Activated CD4-positive, alpha-beta memory T cell treated with anti-CD3 and anti-CD28 coated beads for 36 hours (primary cell): ENCODE measurements at regions not wholly inside any gene's neighbourhood (a gene's known extent, or its start where the extent isn't known, plus 50 kb on each side); places are given as distances from the start of the nearest gene placed in this dataset.

Experiments
- CTCF ChIA-PET: fragments of 350-600 bp; sonication (Branson Sonifier 250); formaldehyde crosslinking; loops from one replicate; lab custom pipeline; 2021; ENCODE audit warnings: antibody characterized with exemption, inconsistent platforms; lab: Charles Lee
- POLR2A ChIA-PET: fragments of 350-600 bp; sonication (Branson Sonifier 250); formaldehyde crosslinking; loops from one replicate; lab custom pipeline; 2021; ENCODE audit warnings: antibody characterized with exemption; lab: Charles Lee
- DNase-seq: peaks from one replicate; pipeline ENCODE4 v3.0.0-alpha.2; 2020
- H3K27ac Mint-ChIP-seq: one replicate; pipeline ENCODE4 v1.8.0; 2021; ENCODE audit warnings: mixed read lengths
- H3K27me3 Mint-ChIP-seq: one replicate; pipeline ENCODE4 v1.8.0; 2021; ENCODE audit warnings: mixed read lengths
- H3K36me3 Mint-ChIP-seq: one replicate; pipeline ENCODE4 v1.8.0; 2021; ENCODE audit warnings: mixed read lengths
- H3K4me1 Mint-ChIP-seq: one replicate; pipeline ENCODE4 v1.8.0; 2021; ENCODE audit warnings: low read depth, mixed read lengths
- H3K4me3 Mint-ChIP-seq: one replicate; pipeline ENCODE4 v1.8.0; 2021; ENCODE audit warnings: mild to moderate bottlenecking, mixed read lengths
- H3K9me3 Mint-ChIP-seq: one replicate; pipeline ENCODE4 v1.8.0; 2021; ENCODE audit warnings: mixed read lengths
- intact Hi-C: fragments of 100-400 bp; cut with micrococcal nuclease; formaldehyde crosslinking; loops from one replicate; pipeline ENCODE4 v1.15.1; 2023

DNA sequence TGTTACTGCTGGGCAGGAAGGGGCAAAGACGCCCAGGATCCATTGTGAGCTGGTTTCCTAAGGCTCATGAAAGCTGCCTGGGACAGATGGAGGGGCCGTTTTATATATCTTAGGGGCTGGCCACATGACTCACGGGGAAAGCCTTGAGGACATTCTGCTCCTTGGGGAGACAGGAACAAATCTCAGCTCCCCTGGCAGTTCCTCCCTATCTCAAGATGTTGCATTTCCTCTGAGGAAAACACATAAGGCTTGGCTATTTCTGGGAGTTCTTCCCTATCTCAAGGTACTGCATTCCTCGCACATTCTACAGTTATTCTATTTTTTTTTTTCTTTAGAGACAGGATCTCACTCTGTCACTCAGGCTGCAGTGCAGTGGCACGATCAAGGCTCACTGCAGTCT lies 804.6 kb upstream of the TENM3 start:
- Mint-ChIP-seq H3K9me3 (peaks cover 2% of the 10 kb centered on the region), H3K27me3 (no peaks in the 10 kb centered on the region), H3K4me1 (no peaks in the 10 kb centered on the region), H3K4me3 (no peak overlapping the region), H3K36me3 (no peaks in the 10 kb centered on the region), H3K27ac (no peak overlapping the region)
- ChIA-PET POLR2A (no interaction called here), CTCF (no interaction called here)
- intact Hi-C loops: no loop called here
- no peak for DNase-seq

DNA sequence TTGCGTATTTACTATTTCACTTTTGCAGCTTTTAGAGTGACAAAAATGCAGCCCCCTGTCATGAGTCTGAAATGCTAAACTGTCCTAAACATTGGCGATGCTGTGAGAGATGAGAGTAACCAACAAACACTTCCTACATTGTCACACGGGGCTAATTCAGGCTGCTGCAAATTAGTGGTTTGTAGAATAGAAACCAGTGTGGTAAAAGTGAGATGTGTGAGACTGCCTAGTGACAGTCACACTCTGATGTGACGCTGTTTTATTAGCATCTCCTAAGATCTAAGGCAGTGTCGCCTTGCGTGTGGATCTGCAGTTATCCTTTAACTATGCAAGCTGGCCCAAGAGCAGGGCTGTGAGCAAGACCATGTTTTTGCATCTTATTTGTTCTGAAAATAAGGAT lies 800.2 kb upstream of the TENM3 start:
- intact Hi-C loops: no loop called here
- POLR2A ChIA-PET: no interaction called here
- no peaks in the 10 kb centered on the region for H3K36me3 Mint-ChIP-seq

DNA sequence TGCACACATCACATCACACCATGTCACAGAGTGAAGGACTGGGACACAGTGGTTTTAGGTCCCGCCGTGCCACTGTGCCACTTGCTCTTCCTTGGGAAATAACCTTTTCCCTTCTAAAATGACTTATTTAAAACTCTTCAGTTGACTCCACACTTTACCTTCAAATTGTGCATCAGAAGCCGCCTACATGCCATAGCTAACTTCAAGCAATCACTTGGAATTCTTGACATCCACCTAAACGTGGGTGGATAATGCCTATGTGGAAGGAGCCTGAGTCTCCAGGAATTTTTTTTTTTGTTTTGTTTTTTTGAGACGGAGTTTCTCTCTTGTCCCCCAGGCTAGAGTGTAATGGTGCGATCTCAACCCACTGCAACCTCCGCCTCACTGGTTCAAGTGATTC lies 777.4 kb upstream of the TENM3 start:
- intact Hi-C loops: no loop called here
- Mint-ChIP-seq H3K4me3 (no peak overlapping the region), H3K27me3 (no peaks in the 10 kb centered on the region), H3K4me1 (no peaks in the 10 kb centered on the region), H3K9me3 (peaks cover 3% of the 10 kb centered on the region), H3K27ac (no peak overlapping the region), H3K36me3 (no peaks in the 10 kb centered on the region)
- ChIA-PET CTCF (no interaction called here), POLR2A (no interaction called here)
- DNase-seq: no peak

More for the DNA sequence above, 800.2 kb upstream of the TENM3 start:
- Mint-ChIP-seq H3K4me1 (no peaks in the 10 kb centered on the region), H3K27me3 (no peaks in the 10 kb centered on the region), H3K27ac (no peak overlapping the region), H3K4me3 (no peak overlapping the region), H3K9me3 (peaks cover under 1% of the 10 kb centered on the region)
- no peak for DNase-seq
- CTCF ChIA-PET: no interaction called here

DNA sequence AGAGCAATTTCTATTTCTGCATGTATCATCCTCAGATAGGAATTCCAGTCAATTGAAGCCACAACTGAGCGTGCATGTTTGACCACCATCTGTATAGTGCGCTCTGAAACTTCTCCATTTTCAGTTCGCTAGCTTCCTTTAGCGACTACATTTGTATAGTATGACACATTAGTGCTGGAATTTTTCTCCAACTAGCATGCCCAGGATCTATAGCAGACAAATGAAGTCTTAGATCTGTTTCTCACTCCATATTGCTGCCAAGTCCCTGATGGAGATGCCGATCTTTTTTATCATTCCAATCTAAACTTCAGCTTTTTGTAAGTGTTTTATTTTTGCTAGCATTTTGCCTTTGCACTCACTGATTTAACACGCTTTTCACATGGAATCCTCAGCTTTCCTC lies 774.8 kb upstream of the TENM3 start:
- Mint-ChIP-seq H3K4me3 (no peak overlapping the region), H3K36me3 (no peaks in the 10 kb centered on the region), H3K9me3 (peaks cover 2% of the 10 kb centered on the region), H3K4me1 (no peaks in the 10 kb centered on the region), H3K27ac (no peak overlapping the region), H3K27me3 (no peaks in the 10 kb centered on the region)
- ChIA-PET POLR2A (no interaction called here), CTCF (no interaction called here)
- intact Hi-C loops: no loop called here
- no peak for DNase-seq

DNA sequence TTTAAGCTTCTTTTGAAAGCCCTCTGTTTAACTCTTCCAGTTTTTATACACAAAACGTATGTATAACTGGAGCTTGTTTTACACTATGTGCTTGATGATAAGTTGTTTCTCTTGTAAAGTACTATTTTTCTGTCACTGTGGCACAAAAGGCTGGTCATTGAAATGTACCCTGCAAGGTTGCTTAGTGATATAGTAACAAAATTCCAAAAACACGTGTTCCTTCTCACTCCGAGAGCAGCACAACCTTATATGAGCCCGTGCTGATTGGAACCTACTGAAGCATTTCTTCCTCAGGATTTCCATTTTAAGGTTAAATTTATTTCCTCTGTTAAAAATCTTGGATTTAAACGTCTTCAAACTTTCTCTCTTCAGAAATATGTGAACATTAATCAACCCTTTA lies 772.9 kb upstream of the TENM3 start:
- no peak for DNase-seq
- Mint-ChIP-seq H3K4me3 (no peak overlapping the region), H3K4me1 (no peaks in the 10 kb centered on the region), H3K27me3 (no peaks in the 10 kb centered on the region), H3K9me3 (no peaks in the 10 kb centered on the region), H3K36me3 (no peaks in the 10 kb centered on the region), H3K27ac (no peak overlapping the region)
- ChIA-PET CTCF (no interaction called here), POLR2A (no interaction called here)
- intact Hi-C loops: no loop called here

DNA sequence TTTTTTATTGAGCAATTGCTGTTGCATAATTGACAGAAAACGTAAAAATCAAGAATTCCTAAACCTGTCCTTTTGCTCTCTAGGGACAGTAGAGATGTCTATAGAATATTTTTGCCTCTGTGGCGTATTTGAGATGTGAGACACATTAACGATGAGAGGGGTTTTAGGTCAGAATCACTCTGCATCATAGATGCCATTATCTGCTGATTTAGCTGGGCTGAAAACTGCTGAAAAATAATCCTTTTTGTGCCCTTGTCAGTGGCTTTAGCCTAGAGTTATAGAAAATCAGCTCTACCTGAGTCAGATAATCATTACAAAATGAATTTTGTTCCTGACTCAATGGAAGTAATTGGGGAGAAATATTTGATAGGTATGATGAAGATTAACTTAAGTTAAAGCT lies 767.8 kb upstream of the TENM3 start:
- Mint-ChIP-seq H3K9me3 (no peaks in the 10 kb centered on the region), H3K36me3 (no peaks in the 10 kb centered on the region), H3K27ac (no peak overlapping the region), H3K27me3 (no peaks in the 10 kb centered on the region), H3K4me3 (no peak overlapping the region), H3K4me1 (no peaks in the 10 kb centered on the region)
- intact Hi-C loops: no loop called here
- CTCF ChIA-PET: no interaction called here
- no peak for DNase-seq
- POLR2A ChIA-PET: no interaction called here

DNA sequence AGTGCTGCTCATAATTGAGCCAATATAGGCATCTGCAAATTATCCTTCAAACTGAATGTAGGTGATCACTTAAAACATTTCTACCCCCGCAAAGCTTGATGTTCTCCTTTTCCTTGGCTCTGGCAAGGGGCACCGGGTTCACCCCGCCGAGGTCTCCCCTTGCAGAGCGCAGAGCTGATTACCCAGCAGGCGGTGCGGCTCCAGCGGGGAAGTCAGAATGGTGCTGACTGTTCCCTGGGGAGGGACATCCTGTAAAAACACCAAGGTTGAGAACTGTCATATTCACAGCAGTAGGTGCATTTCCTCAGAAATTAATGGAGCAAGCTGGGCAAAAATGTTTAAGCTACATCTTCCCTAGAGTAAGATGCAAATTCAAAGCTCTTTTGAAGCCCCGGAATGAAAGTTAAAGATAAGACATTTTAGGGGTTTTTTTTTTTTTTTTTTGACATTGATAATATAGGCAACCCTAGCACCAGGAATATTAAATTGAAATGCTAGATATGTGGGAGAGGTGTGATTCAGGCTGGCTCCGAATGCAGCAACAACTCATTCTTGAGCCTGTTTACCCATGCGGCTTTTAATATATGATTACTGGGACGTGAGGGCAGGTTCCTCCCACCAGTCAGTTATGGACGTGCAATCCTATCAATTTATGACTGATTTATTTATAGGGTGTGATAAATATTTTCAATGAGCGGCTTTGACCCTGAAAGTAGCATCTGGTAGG lies 767.3 kb upstream of the TENM3 start:
- no peak for DNase-seq
- Mint-ChIP-seq H3K27me3 (no peaks in the 10 kb centered on the region), H3K9me3 (no peaks in the 10 kb centered on the region), H3K4me3 (no peak overlapping the region), H3K27ac (no peak overlapping the region), H3K36me3 (no peaks in the 10 kb centered on the region), H3K4me1 (no peaks in the 10 kb centered on the region)
- CTCF ChIA-PET: no interaction called here
- intact Hi-C loops: no loop called here
- POLR2A ChIA-PET: no interaction called here

DNA sequence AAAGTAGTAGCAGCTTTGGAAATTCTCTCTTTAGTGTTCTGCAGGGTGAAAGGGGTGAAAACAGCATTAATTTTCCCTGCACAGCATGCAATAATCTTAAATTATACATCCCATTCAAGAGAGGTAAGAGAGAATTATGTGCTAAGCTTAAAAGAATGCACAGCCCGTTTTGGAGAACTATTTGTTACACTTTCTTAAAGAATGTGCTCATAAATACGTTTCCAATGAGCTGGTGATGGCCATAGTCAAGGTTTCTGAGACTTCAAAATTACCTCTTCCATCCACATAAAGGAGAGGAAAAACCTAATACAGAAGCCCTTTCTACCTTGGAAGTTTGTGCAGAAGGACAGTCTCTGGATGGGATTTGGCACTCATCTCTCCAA lies 766.7 kb upstream of the TENM3 start:
- H3K36me3 Mint-ChIP-seq: no peaks in the 10 kb centered on the region
- DNase-seq: no peak
- intact Hi-C loops: no loop called here
- H3K9me3 Mint-ChIP-seq: no peaks in the 10 kb centered on the region
- H3K27ac Mint-ChIP-seq: no peak overlapping the region
- no peaks in the 10 kb centered on the region for H3K27me3 Mint-ChIP-seq
- POLR2A ChIA-PET: no interaction called here
- H3K4me1 Mint-ChIP-seq: no peaks in the 10 kb centered on the region
- CTCF ChIA-PET: no interaction called here
- no peak overlapping the region for H3K4me3 Mint-ChIP-seq

DNA sequence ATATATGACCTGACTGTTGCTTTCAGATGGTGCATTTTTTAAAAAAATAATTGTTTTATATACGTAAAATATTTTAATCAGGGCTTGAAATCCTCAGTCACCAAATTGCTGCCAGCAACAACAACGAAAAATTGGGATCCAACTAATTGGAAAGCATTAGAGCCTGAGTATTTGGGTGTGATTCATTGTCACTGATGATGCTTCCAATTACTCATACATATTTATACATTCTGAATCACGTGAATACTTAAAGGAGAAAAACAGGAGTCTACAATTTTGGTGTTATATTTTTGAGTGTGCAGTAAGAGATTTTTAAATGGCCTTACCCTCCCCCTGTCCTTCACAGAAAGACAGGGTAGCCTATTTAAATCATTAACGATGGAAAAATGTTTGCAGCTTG lies 765.6 kb upstream of the TENM3 start:
- POLR2A ChIA-PET: no interaction called here
- intact Hi-C loops: no loop called here

DNA sequence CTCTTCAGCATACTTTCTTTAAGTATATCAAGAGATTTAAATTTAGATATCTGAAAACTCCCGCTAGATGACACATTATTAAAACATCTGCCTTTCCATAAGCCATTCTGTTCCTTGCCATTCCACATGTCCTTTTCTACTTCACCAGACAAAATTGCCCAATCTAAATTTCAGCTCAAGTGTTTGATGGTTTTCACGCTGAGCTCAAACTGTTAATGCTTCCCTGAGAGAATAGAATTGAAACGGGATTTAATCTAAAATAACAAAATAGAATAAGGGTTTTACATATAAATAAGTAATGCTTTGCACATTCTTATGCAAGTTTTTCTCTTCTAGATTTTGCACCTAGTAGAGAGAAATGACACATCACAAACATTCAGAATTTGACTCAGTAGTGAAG lies 764.5 kb upstream of the TENM3 start:
- ChIA-PET POLR2A (no interaction called here), CTCF (no interaction called here)
- Mint-ChIP-seq H3K27ac (no peak overlapping the region), H3K4me3 (no peak overlapping the region), H3K27me3 (no peaks in the 10 kb centered on the region), H3K9me3 (no peaks in the 10 kb centered on the region), H3K4me1 (no peaks in the 10 kb centered on the region), H3K36me3 (no peaks in the 10 kb centered on the region)
- no peak for DNase-seq
- intact Hi-C loops: no loop called here

More for the DNA sequence above, 765.6 kb upstream of the TENM3 start:
- Mint-ChIP-seq H3K4me3 (no peak overlapping the region), H3K36me3 (no peaks in the 10 kb centered on the region), H3K4me1 (no peaks in the 10 kb centered on the region), H3K27me3 (no peaks in the 10 kb centered on the region), H3K27ac (no peak overlapping the region), H3K9me3 (no peaks in the 10 kb centered on the region)
- CTCF ChIA-PET: no interaction called here
- DNase-seq: no peak

DNA sequence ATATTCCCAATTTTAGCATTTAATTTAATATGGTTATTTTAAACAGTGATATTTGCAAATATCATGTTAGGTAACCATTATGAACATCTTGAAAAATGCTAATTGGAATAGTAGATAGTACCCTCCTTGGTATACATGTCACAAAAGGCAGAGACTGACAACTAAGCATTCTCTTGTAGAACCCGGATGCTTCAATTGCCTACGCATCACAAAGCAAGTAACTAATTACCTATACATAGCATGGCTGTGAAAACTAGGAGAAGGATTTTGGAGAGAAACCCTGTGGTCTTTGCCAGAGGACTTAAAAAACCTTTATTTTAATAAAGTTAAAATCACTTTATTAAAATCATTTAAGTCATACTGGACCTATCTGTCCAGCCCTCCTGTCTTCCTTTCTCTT lies 764.1 kb upstream of the TENM3 start:
- Mint-ChIP-seq H3K4me1 (no peaks in the 10 kb centered on the region), H3K27ac (no peak overlapping the region), H3K9me3 (no peaks in the 10 kb centered on the region), H3K36me3 (no peaks in the 10 kb centered on the region), H3K4me3 (no peak overlapping the region), H3K27me3 (no peaks in the 10 kb centered on the region)
- intact Hi-C loops: no loop called here
- no peak for DNase-seq
- ChIA-PET POLR2A (no interaction called here), CTCF (no interaction called here)

DNA sequence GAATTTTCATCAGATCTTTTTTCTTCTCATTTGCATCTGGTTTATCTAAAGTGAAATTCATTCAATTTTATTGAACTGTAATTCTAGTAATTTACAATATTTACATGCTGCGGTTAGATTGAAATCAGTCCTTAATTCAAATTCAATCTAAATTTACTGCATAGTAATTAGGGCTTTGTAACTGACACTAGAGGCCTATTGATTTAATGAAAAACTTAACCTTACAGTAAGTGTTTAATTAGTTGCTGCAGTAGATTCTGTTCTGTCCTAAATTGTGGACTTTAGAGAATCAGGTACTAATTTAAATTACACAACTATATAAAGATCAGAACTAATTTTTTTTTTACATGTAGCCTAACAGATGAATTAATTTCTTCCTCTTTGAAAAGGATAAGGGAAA lies 758.8 kb upstream of the TENM3 start:
- ChIA-PET CTCF (interaction anchor here (0.5 kb wide), 1 partner anchor 53 kb away, joined by 3 read pairs; no protein-coding TSS in a partner anchor), POLR2A (no interaction called here)
- H3K36me3 Mint-ChIP-seq: no peaks in the 10 kb centered on the region
- intact Hi-C loops: no loop called here
- H3K27me3 Mint-ChIP-seq: no peaks in the 10 kb centered on the region
- H3K4me1 Mint-ChIP-seq: no peaks in the 10 kb centered on the region
- H3K27ac Mint-ChIP-seq: no peak overlapping the region
- no peak overlapping the region for H3K4me3 Mint-ChIP-seq
- no peaks in the 10 kb centered on the region for H3K9me3 Mint-ChIP-seq
- DNase-seq: no peak

DNA sequence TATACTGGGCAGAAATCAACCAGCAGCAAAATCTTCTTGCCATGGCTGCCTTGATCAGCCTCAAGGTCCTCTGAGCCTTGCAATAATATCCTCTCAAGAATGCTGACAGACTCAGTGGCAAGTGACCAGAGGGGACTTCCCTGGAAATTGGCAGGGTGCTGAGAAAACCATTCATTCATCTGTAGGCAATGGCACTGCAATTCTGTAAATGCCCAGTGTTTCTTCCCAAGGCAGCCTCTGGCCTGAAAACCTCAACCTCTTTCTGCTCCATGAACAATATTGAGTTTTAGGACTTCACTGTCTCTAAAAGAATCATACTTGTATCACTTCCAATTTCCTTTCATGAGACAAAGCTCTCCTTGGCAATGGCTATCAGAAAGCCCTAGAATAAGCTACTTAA lies 754.3 kb upstream of the TENM3 start:
- Mint-ChIP-seq H3K9me3 (no peaks in the 10 kb centered on the region), H3K36me3 (no peaks in the 10 kb centered on the region)

More for the DNA sequence above, 754.3 kb upstream of the TENM3 start:
- Mint-ChIP-seq H3K4me3 (no peak overlapping the region), H3K27ac (no peak overlapping the region), H3K27me3 (no peaks in the 10 kb centered on the region), H3K4me1 (no peaks in the 10 kb centered on the region)
- intact Hi-C loops: no loop called here
- no peak for DNase-seq
- ChIA-PET POLR2A (no interaction called here), CTCF (no interaction called here)
